ENCODE measurements at regions not wholly inside any gene's neighbourhood (a gene's known extent, or its start where the extent isn't known, plus 50 kb on each side); places are given as distances from the start of the nearest gene placed in this dataset.

DNA sequence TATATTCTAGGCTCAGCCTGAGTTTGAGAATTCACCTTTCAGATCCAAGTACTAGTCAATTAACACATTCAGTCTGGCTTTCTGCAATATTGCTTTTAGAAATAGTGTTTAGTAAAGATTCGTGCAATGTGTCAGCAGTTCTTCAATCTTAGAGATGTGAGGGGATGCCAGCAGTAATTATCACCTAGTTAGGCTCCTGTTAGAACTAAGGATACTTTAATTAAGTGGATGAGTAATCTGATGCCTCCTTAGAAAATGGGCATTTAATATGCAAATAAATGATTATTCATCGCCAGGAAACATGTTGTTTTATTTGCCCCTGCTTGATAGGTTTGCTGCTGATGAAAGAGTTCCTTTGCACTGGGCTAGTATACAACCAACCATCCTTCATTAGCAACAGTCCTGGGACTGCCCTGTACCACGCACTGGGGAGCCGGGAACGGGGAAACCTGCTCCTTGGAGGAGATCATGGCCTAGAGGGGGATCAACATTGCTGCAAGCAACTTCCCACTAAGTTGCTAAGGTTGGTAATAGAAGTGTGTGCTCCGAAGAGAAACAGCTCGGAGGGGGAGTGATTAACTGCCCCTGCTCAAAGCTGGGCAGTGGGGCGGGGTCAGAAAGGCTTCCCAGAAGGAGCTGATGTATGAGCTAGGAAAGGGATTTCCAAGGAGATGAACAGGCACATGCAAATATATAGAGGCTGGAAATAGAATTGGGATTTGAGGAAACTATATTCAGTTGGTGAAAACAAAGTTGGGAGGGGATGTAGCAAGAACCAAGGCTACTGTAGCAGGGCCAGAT is 231.8 kb downstream of the DRD1 start:
- Histone ChIP-seq H3K27ac (ENCODE audit: insufficient read depth, low read length, poor library complexity, severe bottlenecking) (no peak overlapping the region), H3K4me3 (ENCODE audit: insufficient read depth, low read depth, low read length, poor library complexity, severe bottlenecking) (no peak overlapping the region), H3K9me3 (ENCODE audit: control insufficient read depth, low read length) (no peaks in the 10 kb centered on the region), H3K4me1 (ENCODE audit: control insufficient read depth, insufficient read depth, low read length, poor library complexity, severe bottlenecking) (no peaks in the 10 kb centered on the region), H3K36me3 (ENCODE audit: control insufficient read depth, insufficient read depth, low read length) (no peaks in the 10 kb centered on the region), H3K27me3 (replicated peaks; ENCODE audit: control insufficient read depth, insufficient read depth, low read length, poor library complexity, severe bottlenecking) (no peaks in the 10 kb centered on the region)
- no peak for DNase-seq

GRCh38 chr5:175207321-175208040 is 236.5 kb downstream of the DRD1 start:
- no peak for DNase-seq
- H3K27me3 ChIP-seq (replicated peaks; ENCODE audit: control insufficient read depth, insufficient read depth, low read length, poor library complexity, severe bottlenecking) = no peaks in the 10 kb centered on the region
- H3K4me3 ChIP-seq (ENCODE audit: insufficient read depth, low read depth, low read length, poor library complexity, severe bottlenecking) = no peak overlapping the region
- no peak overlapping the region for H3K27ac ChIP-seq (ENCODE audit: insufficient read depth, low read length, poor library complexity, severe bottlenecking)
- H3K9me3 ChIP-seq (ENCODE audit: control insufficient read depth, low read length) = no peaks in the 10 kb centered on the region
- H3K4me1 ChIP-seq (ENCODE audit: control insufficient read depth, insufficient read depth, low read length, poor library complexity, severe bottlenecking) = no peaks in the 10 kb centered on the region
- no peaks in the 10 kb centered on the region for H3K36me3 ChIP-seq (ENCODE audit: control insufficient read depth, insufficient read depth, low read length)

GRCh38 chr5:175206669-175207068 is 237.3 kb downstream of the DRD1 start:
- H3K27me3 ChIP-seq (replicated peaks; ENCODE audit: control insufficient read depth, insufficient read depth, low read length, poor library complexity, severe bottlenecking) = no peaks in the 10 kb centered on the region
- no peaks in the 10 kb centered on the region for H3K9me3 ChIP-seq (ENCODE audit: control insufficient read depth, low read length)
- H3K27ac ChIP-seq (ENCODE audit: insufficient read depth, low read length, poor library complexity, severe bottlenecking) = no peak overlapping the region
- H3K4me1 ChIP-seq (ENCODE audit: control insufficient read depth, insufficient read depth, low read length, poor library complexity, severe bottlenecking) = no peaks in the 10 kb centered on the region
- DNase-seq = no peak
- H3K36me3 ChIP-seq (ENCODE audit: control insufficient read depth, insufficient read depth, low read length) = no peaks in the 10 kb centered on the region
- no peak overlapping the region for H3K4me3 ChIP-seq (ENCODE audit: insufficient read depth, low read depth, low read length, poor library complexity, severe bottlenecking)

GRCh38 chr5:175202463-175203068 is 241.4 kb downstream of the DRD1 start:
- no peak overlapping the region for H3K27ac ChIP-seq (ENCODE audit: insufficient read depth, low read length, poor library complexity, severe bottlenecking)
- no peaks in the 10 kb centered on the region for H3K36me3 ChIP-seq (ENCODE audit: control insufficient read depth, insufficient read depth, low read length)
- no peak overlapping the region for H3K4me3 ChIP-seq (ENCODE audit: insufficient read depth, low read depth, low read length, poor library complexity, severe bottlenecking)
- no peaks in the 10 kb centered on the region for H3K27me3 ChIP-seq (replicated peaks; ENCODE audit: control insufficient read depth, insufficient read depth, low read length, poor library complexity, severe bottlenecking)
- no peaks in the 10 kb centered on the region for H3K4me1 ChIP-seq (ENCODE audit: control insufficient read depth, insufficient read depth, low read length, poor library complexity, severe bottlenecking)
- DNase-seq = no peak
- H3K9me3 ChIP-seq (ENCODE audit: control insufficient read depth, low read length) = no peaks in the 10 kb centered on the region

GRCh38 chr5:175201393-175201792 is 242.6 kb downstream of the DRD1 start:
- no peaks in the 10 kb centered on the region for H3K27me3 ChIP-seq (replicated peaks; ENCODE audit: control insufficient read depth, insufficient read depth, low read length, poor library complexity, severe bottlenecking)
- H3K9me3 ChIP-seq (ENCODE audit: control insufficient read depth, low read length) = no peaks in the 10 kb centered on the region
- no peaks in the 10 kb centered on the region for H3K36me3 ChIP-seq (ENCODE audit: control insufficient read depth, insufficient read depth, low read length)
- no peaks in the 10 kb centered on the region for H3K4me1 ChIP-seq (ENCODE audit: control insufficient read depth, insufficient read depth, low read length, poor library complexity, severe bottlenecking)
- no peak overlapping the region for H3K27ac ChIP-seq (ENCODE audit: insufficient read depth, low read length, poor library complexity, severe bottlenecking)
- no peak overlapping the region for H3K4me3 ChIP-seq (ENCODE audit: insufficient read depth, low read depth, low read length, poor library complexity, severe bottlenecking)
- no peak for DNase-seq

DNA sequence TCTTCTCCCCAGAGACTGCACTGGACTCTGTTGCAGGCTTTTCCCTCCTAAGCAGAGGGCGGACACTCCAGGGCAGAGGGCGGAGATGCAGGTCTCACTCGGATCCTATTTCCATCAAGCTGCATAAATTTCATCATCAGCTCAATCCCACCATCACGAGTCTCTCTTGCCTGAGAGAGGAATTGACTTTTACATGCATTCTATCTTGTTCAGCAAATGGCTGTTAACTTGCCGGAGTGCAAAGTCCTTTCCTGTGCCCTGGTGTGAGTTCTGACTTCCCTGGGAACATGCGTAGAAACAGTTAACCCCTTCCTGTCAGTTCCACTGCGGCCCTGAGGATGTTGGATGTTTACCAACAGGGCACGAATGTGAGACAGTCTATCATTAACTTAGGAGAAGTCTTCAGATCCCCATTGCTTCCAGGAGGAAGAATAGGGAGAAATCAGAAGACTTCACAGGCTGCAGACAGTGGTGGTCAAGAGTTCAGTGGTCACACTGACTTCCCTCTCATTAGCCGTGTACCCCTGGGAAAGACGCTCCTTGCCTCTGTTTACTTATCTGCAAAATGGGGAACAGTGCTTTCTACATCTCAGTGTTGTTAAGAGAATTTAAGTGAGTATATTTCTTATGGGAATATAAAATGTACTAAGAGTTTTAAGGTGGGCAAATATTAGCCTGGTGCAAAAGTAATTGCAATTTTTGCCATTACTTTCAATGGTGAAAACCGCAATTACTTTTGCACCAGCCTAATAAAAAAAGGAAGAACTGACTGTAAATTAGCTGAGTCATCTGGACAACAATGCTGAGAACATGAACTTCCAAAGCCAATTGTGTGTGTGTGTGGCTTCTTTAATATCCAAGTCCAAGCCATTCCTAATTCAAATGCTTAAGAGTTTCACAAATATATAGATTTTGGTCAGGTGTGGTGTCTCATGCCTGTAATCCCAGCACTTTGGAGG is 248.0 kb downstream of the DRD1 start:
- Histone ChIP-seq H3K27ac (ENCODE audit: insufficient read depth, low read length, poor library complexity, severe bottlenecking) (no peak overlapping the region), H3K9me3 (ENCODE audit: control insufficient read depth, low read length) (no peaks in the 10 kb centered on the region), H3K27me3 (replicated peaks; ENCODE audit: control insufficient read depth, insufficient read depth, low read length, poor library complexity, severe bottlenecking) (no peaks in the 10 kb centered on the region), H3K4me3 (ENCODE audit: insufficient read depth, low read depth, low read length, poor library complexity, severe bottlenecking) (no peak overlapping the region), H3K4me1 (ENCODE audit: control insufficient read depth, insufficient read depth, low read length, poor library complexity, severe bottlenecking) (no peaks in the 10 kb centered on the region), H3K36me3 (ENCODE audit: control insufficient read depth, insufficient read depth, low read length) (no peaks in the 10 kb centered on the region)
- no peak for DNase-seq

DNA sequence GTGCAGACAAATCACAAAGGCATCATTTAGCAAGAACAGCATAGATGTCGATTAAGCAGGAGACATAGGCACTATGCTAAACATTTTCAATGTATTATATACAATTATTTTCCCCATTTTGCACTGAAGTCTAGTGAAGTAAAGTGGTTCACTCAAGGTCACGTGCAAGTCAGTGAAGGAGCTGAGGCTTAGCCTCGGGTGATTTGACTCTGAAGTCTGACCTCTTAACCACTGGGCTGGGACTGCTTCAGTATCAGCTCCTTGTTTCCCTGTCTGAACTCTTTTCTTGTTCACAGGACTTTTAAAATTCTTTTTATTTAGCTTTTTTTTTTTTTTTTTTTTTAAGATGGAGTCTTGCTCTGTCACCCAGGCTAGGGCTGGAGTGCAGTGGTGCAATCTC is 262.7 kb downstream of the DRD1 start:
- Histone ChIP-seq H3K27ac (ENCODE audit: insufficient read depth, low read length, poor library complexity, severe bottlenecking) (no peak overlapping the region), H3K9me3 (ENCODE audit: control insufficient read depth, low read length) (no peaks in the 10 kb centered on the region), H3K4me3 (ENCODE audit: insufficient read depth, low read depth, low read length, poor library complexity, severe bottlenecking) (no peak overlapping the region)

DNA sequence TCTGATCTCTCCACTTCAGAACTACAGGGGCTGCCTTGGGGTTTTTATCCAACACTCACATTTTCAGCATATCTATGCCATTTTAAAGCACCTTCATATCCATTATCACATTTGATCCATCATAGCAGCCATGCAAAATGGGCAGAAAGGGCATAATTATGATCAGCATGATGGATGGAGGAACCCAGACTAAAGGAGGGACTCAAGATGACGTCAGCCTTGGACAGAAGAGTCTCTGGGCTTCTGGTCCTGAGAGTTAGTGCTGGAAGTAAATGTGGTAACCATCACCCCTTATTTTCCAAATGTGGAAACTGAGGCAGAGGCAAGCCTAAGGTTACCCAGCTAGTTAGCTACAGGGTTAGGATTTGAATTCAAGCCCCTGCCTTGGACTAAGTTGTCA is 273.1 kb downstream of the DRD1 start:
- H3K4me1 ChIP-seq (ENCODE audit: control insufficient read depth, insufficient read depth, low read length, poor library complexity, severe bottlenecking) = no peaks in the 10 kb centered on the region
- DNase-seq = no peak
- no peaks in the 10 kb centered on the region for H3K36me3 ChIP-seq (ENCODE audit: control insufficient read depth, insufficient read depth, low read length)
- H3K4me3 ChIP-seq (ENCODE audit: insufficient read depth, low read depth, low read length, poor library complexity, severe bottlenecking) = no peak overlapping the region
- H3K27ac ChIP-seq (ENCODE audit: insufficient read depth, low read length, poor library complexity, severe bottlenecking) = no peak overlapping the region
- H3K9me3 ChIP-seq (ENCODE audit: control insufficient read depth, low read length) = no peaks in the 10 kb centered on the region
- no peaks in the 10 kb centered on the region for H3K27me3 ChIP-seq (replicated peaks; ENCODE audit: control insufficient read depth, insufficient read depth, low read length, poor library complexity, severe bottlenecking)

More for the DNA sequence above, 262.7 kb downstream of the DRD1 start:
- Histone ChIP-seq H3K4me1 (ENCODE audit: control insufficient read depth, insufficient read depth, low read length, poor library complexity, severe bottlenecking) (no peaks in the 10 kb centered on the region), H3K27me3 (replicated peaks; ENCODE audit: control insufficient read depth, insufficient read depth, low read length, poor library complexity, severe bottlenecking) (no peaks in the 10 kb centered on the region), H3K36me3 (ENCODE audit: control insufficient read depth, insufficient read depth, low read length) (no peaks in the 10 kb centered on the region)
- DNase-seq = no peak

DNA sequence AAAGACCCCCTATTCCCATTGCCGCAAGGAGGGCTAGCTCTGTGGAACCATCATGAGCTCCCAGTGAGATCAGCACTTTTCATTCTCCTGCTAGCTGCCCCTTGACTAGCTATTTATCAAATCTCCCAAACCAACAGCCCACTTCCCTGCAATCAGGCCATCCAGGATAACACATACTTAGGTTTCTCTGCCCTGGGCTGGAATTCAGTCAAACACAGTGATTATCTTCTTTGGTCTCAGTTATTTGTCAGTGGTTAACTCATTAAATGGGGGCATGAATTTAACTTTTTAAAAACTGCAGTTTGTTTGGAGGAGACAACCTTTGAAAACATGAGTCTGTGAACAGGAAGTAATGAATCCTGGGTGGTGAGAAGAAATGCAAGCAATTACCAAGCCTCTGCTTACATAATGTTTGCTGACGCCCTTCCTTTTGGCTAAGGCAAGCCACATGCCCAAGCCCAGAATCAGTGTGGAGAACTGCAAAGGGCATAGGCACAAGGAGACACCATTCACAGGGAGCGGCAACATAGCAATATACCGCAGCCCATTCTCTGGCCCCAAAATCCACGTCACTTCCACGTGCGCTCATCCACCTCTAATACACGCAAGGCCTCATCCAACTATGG is 275.0 kb downstream of the DRD1 start:
- no peaks in the 10 kb centered on the region for H3K27me3 ChIP-seq (replicated peaks; ENCODE audit: control insufficient read depth, insufficient read depth, low read length, poor library complexity, severe bottlenecking)
- no peak overlapping the region for H3K27ac ChIP-seq (ENCODE audit: insufficient read depth, low read length, poor library complexity, severe bottlenecking)
- no peaks in the 10 kb centered on the region for H3K9me3 ChIP-seq (ENCODE audit: control insufficient read depth, low read length)
- H3K36me3 ChIP-seq (ENCODE audit: control insufficient read depth, insufficient read depth, low read length) = no peaks in the 10 kb centered on the region
- no peak overlapping the region for H3K4me3 ChIP-seq (ENCODE audit: insufficient read depth, low read depth, low read length, poor library complexity, severe bottlenecking)
- no peaks in the 10 kb centered on the region for H3K4me1 ChIP-seq (ENCODE audit: control insufficient read depth, insufficient read depth, low read length, poor library complexity, severe bottlenecking)
- no peak for DNase-seq

Data from effector memory CD4-positive, alpha-beta T cell (primary cell).